DOHH2 (cell line): ENCODE measurements at regions not wholly inside any gene's neighbourhood (a gene's known extent, or its start where the extent isn't known, plus 50 kb on each side); places are given as distances from the start of the nearest gene placed in this dataset.

Experiments
- H3F3A ChIP-seq: fragments of 200-600 bp; sonication (generic), shearing (Covaris generic); 2 replicates; pipeline ENCODE4 v1.6.0; 2016; ENCODE audit warnings: antibody characterized with exemption, mild to moderate bottlenecking; ENCODE audit not compliant: control insufficient read depth, insufficient read depth
- H3K27ac ChIP-seq: fragments of 200-600 bp; sonication (generic); 2 replicates; pipeline ENCODE4 v1.5.1; 2014; ENCODE audit warnings: low read depth, mild to moderate bottlenecking, low read length, moderate library complexity
- H3K27me3 ChIP-seq: fragments of 200-600 bp; sonication (generic); 2 replicates; pipeline ENCODE4 v1.6.1; 2014; ENCODE audit warnings: mild to moderate bottlenecking, low read length, mixed read lengths; ENCODE audit not compliant: control insufficient read depth
- H3K36me3 ChIP-seq: fragments of 200-600 bp; sonication (generic); 2 replicates; pipeline ENCODE4 v1.6.1; 2014; ENCODE audit warnings: mild to moderate bottlenecking, low read length, moderate library complexity, mixed read lengths; ENCODE audit not compliant: control insufficient read depth
- H3K4me1 ChIP-seq: fragments of 200-600 bp; sonication (generic); 2 replicates; pipeline ENCODE4 v1.6.1; 2014; ENCODE audit warnings: mild to moderate bottlenecking, low read length, mixed read lengths; ENCODE audit not compliant: control insufficient read depth
- H3K4me2 ChIP-seq: fragments of 200-600 bp; sonication (generic); 2 replicates; pipeline ENCODE4 v1.6.0; 2014; ENCODE audit warnings: mild to moderate bottlenecking, low read length, moderate library complexity
- H3K4me3 ChIP-seq: fragments of 200-600 bp; sonication (generic); 2 replicates; pipeline ENCODE4 v1.5.1; 2014; ENCODE audit warnings: mild to moderate bottlenecking, low read length, mixed read lengths
- H3K79me2 ChIP-seq: fragments of 200-600 bp; sonication (generic); 2 replicates; pipeline ENCODE4 v1.6.1; 2014; ENCODE audit warnings: mild to moderate bottlenecking, low read length, mixed read lengths; ENCODE audit not compliant: control insufficient read depth
- H3K9me2 ChIP-seq: fragments of 200-600 bp; sonication (generic); replicated peaks from 2 replicates; pipeline ENCODE4 v1.6.1; 2014; ENCODE audit warnings: mild to moderate bottlenecking, low read length, mixed read lengths; ENCODE audit not compliant: control insufficient read depth
- H3K9me3 ChIP-seq: fragments of 200-600 bp; sonication (generic); 2 replicates; pipeline ENCODE4 v1.6.1; 2014; ENCODE audit warnings: antibody characterized with exemption, low read length, mixed read lengths; ENCODE audit not compliant: control insufficient read depth, insufficient read depth
- H4K20me1 ChIP-seq: fragments of 200-600 bp; sonication (generic); 2 replicates; pipeline ENCODE4 v1.6.0; 2014; ENCODE audit warnings: low read depth, mild to moderate bottlenecking, antibody characterized with exemption, low read length, moderate library complexity; ENCODE audit not compliant: control insufficient read depth, insufficient read depth
- EZH2phosphoT487 ChIP-seq: fragments of 200-600 bp; sonication (generic); IDR thresholded peaks from 2 replicates; pipeline ENCODE4 v1.6.1; 2017; ENCODE audit warnings: borderline replicate concordance, mild to moderate bottlenecking, antibody characterized with exemption, low read length, moderate library complexity, mixed read lengths
- TF ChIP-seq, protein P1 (sequence below): fragments of 200-600 bp; sonication (generic); IDR thresholded peaks from one replicate; pipeline ENCODE4 v1.5.1; 2014; ENCODE audit warnings: antibody characterized with exemption, mild to moderate bottlenecking, low read depth, low read length; ENCODE audit not compliant: poor library complexity, severe bottlenecking

GRCh38 chr6:63503199-63503598 lies 69.1 kb upstream of the LOC128125822 start:
- no peaks in the 10 kb centered on the region for H3K9me3 ChIP-seq
- no peaks in the 10 kb centered on the region for H3K36me3 ChIP-seq
- H3K27ac ChIP-seq, result no peak overlapping the region
- H3F3A ChIP-seq, result no peaks in the 10 kb centered on the region
- no peaks in the 10 kb centered on the region; the same call in 1 of the 2 replicates for H3K27me3 ChIP-seq
- H3K79me2 ChIP-seq, result no peaks in the 10 kb centered on the region
- no peak for TF ChIP-seq EZH2phosphoT487
- TF ChIP-seq, protein P1, sequence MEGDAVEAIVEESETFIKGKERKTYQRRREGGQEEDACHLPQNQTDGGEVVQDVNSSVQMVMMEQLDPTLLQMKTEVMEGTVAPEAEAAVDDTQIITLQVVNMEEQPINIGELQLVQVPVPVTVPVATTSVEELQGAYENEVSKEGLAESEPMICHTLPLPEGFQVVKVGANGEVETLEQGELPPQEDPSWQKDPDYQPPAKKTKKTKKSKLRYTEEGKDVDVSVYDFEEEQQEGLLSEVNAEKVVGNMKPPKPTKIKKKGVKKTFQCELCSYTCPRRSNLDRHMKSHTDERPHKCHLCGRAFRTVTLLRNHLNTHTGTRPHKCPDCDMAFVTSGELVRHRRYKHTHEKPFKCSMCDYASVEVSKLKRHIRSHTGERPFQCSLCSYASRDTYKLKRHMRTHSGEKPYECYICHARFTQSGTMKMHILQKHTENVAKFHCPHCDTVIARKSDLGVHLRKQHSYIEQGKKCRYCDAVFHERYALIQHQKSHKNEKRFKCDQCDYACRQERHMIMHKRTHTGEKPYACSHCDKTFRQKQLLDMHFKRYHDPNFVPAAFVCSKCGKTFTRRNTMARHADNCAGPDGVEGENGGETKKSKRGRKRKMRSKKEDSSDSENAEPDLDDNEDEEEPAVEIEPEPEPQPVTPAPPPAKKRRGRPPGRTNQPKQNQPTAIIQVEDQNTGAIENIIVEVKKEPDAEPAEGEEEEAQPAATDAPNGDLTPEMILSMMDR, result no peak
- H4K20me1 ChIP-seq, result no peaks in the 10 kb centered on the region
- H3K9me2 ChIP-seq, result no peaks in the 10 kb centered on the region
- no peaks in the 10 kb centered on the region for H3K4me1 ChIP-seq
- no peak overlapping the region for H3K4me2 ChIP-seq
- H3K4me3 ChIP-seq, result no peak overlapping the region

- Histone ChIP-seq H3K4me1 (no peaks in the 10 kb centered on the region), H3K4me3 (no peak overlapping the region), H3K9me2 (no peaks in the 10 kb centered on the region), H3F3A (no peaks in the 10 kb centered on the region), H3K9me3 (no peaks in the 10 kb centered on the region), H3K36me3 (no peaks in the 10 kb centered on the region), H3K27me3 (no peaks in the 10 kb centered on the region; the same call in 1 of the 2 replicates), H4K20me1 (no peaks in the 10 kb centered on the region), H3K79me2 (no peaks in the 10 kb centered on the region), H3K27ac (no peak overlapping the region), H3K4me2 (no peak overlapping the region)
- TF ChIP-seq, protein P1, result no peak
- TF ChIP-seq EZH2phosphoT487, result no peak
These were observed 67.4 kb upstream of the LOC128125822 start for GRCh38 chr6:63504777-63505384.

- Histone ChIP-seq H3K9me3 (no peaks in the 10 kb centered on the region), H3K4me2 (no peak overlapping the region), H3K79me2 (no peaks in the 10 kb centered on the region), H4K20me1 (no peaks in the 10 kb centered on the region), H3K4me3 (no peak overlapping the region), H3K9me2 (no peaks in the 10 kb centered on the region), H3K27me3 (no peaks in the 10 kb centered on the region), H3K36me3 (no peaks in the 10 kb centered on the region), H3F3A (no peaks in the 10 kb centered on the region), H3K27ac (no peak overlapping the region), H3K4me1 (no peaks in the 10 kb centered on the region)
- TF ChIP-seq, protein P1, result peak; percentile 20
- no peak for TF ChIP-seq EZH2phosphoT487
These were observed 65.2 kb upstream of the LOC128125822 start for GRCh38 chr6:63507096-63507495.
